C4-2B (cell line): ENCODE measurements at regions not wholly inside any gene's neighbourhood (a gene's known extent, or its start where the extent isn't known, plus 50 kb on each side); places are given as distances from the start of the nearest gene placed in this dataset.

ENCODE experiments used
- ZFX ChIP-seq: fragments of 450-650 bp; IDR thresholded peaks from 2 replicates; pipeline ENCODE4 v1.6.1; 2017
- TF ChIP-seq, protein P1 (sequence below): fragments of 450-650 bp; conservative IDR thresholded peaks from 2 replicates; pipeline ENCODE4 v1.5.1; 2017; ENCODE audit warnings: mild to moderate bottlenecking

DNA sequence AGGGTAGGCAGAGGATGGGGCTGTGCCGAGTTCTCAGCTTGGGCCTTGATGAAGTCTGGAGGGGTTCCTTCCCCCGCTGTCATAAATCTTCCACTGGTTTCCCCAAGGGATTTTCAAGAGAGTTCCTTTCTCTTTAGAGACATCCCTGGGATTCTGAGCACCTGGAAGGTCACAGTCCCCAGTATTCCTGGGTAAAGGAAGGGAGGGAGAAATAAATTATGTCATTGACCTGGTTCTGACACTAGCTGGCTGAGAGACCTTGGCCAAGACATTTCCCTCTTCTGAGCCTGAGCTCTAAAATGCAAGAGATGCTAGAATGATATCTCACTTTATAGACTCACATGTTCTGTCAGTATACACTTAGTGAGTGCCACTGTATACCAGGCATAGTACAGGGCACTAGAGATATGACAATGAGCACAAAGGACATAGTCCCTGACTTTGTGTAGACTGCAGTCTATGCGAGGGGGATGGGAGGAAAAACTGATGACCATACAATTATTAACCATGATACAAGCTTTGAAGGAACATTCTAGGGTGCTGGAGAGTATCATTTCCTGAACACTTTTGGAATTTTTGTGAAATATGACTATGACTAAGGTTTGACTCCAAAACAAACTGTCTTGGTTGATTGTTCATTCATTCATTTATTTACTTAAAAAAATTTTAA is 165.8 kb upstream of the JUN start:
- TF ChIP-seq, protein P1, sequence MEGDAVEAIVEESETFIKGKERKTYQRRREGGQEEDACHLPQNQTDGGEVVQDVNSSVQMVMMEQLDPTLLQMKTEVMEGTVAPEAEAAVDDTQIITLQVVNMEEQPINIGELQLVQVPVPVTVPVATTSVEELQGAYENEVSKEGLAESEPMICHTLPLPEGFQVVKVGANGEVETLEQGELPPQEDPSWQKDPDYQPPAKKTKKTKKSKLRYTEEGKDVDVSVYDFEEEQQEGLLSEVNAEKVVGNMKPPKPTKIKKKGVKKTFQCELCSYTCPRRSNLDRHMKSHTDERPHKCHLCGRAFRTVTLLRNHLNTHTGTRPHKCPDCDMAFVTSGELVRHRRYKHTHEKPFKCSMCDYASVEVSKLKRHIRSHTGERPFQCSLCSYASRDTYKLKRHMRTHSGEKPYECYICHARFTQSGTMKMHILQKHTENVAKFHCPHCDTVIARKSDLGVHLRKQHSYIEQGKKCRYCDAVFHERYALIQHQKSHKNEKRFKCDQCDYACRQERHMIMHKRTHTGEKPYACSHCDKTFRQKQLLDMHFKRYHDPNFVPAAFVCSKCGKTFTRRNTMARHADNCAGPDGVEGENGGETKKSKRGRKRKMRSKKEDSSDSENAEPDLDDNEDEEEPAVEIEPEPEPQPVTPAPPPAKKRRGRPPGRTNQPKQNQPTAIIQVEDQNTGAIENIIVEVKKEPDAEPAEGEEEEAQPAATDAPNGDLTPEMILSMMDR: no peak
- no peak for TF ChIP-seq ZFX
